HFF-Myc (cell line): ENCODE measurements at regions not wholly inside any gene's neighbourhood (a gene's known extent, or its start where the extent isn't known, plus 50 kb on each side); places are given as distances from the start of the nearest gene placed in this dataset.

ENCODE experiments used
- DNase-seq: peaks from one replicate; pipeline ENCODE4 v3.0.0-alpha.2; 2011; ENCODE audit warnings: low read depth; ENCODE audit errors: extremely low read depth
- H3K4me3 ChIP-seq: replicated peaks from 2 replicates; pipeline ENCODE4 v1.5.1; 2011; ENCODE audit warnings: low read depth, mild to moderate bottlenecking, control low read depth, low read length
- TF ChIP-seq, protein P1 (sequence below): IDR thresholded peaks from 2 replicates; pipeline ENCODE4 v1.5.1; 2012; ENCODE audit warnings: mild to moderate bottlenecking, low read depth, low read length, control low read depth; ENCODE audit errors: missing control alignments

- no peak for DNase-seq
- TF ChIP-seq, protein P1, sequence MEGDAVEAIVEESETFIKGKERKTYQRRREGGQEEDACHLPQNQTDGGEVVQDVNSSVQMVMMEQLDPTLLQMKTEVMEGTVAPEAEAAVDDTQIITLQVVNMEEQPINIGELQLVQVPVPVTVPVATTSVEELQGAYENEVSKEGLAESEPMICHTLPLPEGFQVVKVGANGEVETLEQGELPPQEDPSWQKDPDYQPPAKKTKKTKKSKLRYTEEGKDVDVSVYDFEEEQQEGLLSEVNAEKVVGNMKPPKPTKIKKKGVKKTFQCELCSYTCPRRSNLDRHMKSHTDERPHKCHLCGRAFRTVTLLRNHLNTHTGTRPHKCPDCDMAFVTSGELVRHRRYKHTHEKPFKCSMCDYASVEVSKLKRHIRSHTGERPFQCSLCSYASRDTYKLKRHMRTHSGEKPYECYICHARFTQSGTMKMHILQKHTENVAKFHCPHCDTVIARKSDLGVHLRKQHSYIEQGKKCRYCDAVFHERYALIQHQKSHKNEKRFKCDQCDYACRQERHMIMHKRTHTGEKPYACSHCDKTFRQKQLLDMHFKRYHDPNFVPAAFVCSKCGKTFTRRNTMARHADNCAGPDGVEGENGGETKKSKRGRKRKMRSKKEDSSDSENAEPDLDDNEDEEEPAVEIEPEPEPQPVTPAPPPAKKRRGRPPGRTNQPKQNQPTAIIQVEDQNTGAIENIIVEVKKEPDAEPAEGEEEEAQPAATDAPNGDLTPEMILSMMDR = no peak
- no peak overlapping the region for H3K4me3 ChIP-seq
Observed at GRCh38 chr6:140205795-140206593, 831.5 kb upstream of the CITED2 start.

DNA sequence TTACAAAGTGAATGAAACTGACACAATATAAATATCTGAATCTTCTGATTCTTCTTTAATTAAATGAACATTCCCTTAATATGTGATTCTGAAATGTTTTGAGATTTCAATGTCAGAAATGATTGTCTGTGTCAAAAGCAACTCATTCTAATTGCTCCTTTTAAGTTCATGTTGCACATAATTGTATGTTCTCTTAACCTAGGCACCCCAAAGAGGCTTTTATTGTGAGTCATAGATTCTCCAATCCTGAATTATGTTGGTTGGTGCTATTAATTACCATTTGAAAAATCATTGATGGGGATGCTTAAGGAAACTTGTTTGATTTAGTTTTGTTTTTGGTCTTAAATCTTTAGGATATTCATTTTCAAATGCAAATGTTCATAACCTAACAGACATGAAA lies 829.7 kb upstream of the CITED2 start:
- no peak overlapping the region for H3K4me3 ChIP-seq
- TF ChIP-seq, protein P1 = no peak
- DNase-seq = no peak

DNA sequence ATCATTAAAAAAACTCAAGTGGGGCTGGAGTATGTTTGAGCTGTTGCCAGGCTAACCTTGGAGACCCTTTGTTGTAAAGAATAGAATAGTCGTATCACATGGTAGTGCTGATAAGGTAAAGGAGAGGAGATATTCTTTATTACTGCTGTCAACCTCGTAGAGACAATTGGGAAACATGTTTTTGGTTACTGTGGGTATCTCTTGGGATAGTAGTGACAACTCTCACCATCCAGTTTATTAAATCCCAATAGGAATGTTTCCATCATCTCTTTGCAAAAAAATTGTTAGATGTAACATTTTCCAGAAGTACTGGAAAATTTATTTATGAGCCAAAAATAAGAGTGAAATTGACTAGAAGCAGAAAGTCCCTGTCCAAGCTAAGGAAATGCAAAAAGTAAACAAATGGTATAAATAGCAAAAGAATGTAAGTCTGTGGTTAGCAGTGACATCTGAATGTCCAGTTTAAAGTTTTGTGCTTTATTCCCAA lies 829.3 kb upstream of the CITED2 start:
- peak; percentile 52 for DNase-seq
- TF ChIP-seq, protein P1 = no peak
- no peak overlapping the region for H3K4me3 ChIP-seq

DNA sequence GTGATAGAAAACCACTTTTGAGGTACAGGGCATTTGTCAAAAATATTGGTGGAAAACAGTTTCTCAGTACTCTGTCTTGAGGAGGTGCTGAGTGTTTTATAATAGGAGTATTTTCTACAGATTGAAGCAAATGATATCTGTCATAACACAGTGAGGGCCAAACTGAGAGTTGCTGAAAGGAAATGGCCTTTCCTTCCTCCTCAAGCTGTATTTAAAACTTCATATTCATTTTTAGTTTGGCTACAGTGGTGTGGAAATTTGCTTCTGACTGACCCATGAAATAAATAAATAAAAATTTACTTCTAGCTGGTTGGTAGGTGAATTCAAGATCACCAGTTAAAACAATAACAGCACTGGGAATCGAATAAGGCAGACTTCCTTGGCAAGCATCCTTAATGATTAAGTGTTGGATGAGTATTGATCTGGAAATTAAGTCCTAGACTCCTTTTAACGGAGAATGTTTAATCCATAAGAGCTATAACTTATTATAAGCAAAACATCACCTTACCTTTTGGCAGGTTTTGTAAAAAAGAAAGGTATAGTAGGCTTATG lies 828.6 kb upstream of the CITED2 start:
- H3K4me3 ChIP-seq = no peak overlapping the region
- no peak for DNase-seq
- TF ChIP-seq, protein P1 = no peak

GRCh38 chr6:140201787-140202458 lies 827.5 kb upstream of the CITED2 start:
- no peak overlapping the region for H3K4me3 ChIP-seq
- TF ChIP-seq, protein P1 = no peak
- no peak for DNase-seq

DNA sequence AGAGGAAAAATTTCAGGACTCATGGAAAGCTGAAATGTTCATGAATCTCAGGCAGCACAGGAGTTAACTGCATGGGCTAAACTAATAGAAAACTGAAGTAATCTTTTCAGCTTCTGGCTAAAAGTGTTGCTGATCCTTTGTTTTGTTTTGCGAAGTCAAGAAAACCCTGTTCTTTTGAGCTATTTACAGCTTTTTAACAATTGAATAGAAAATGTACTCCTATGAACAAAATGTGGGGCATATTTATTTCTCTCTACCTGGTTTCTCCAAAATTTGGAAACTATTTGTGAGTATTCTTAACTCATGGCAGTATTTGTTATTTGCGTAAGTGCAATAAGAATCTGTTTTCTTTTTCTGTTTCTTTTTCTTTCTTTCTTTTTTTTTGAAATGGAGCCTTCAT lies 818.8 kb upstream of the CITED2 start:
- no peak overlapping the region for H3K4me3 ChIP-seq
- no peak for DNase-seq
- TF ChIP-seq, protein P1 = no peak
